Brain microvascular endothelial cell (primary cell): ENCODE measurements at regions not wholly inside any gene's neighbourhood (a gene's known extent, or its start where the extent isn't known, plus 50 kb on each side); places are given as distances from the start of the nearest gene placed in this dataset.

Experiments used
- DNase-seq: peaks from one replicate; pipeline ENCODE4 v3.0.0-alpha.2; 2020
- H3K27ac ChIP-seq: fragments of 250-450 bp; sonication (Bioruptor Pico); 2 replicates; pipeline ENCODE4 v1.5.1; 2020; ENCODE audit warnings: mild to moderate bottlenecking, moderate library complexity
- H3K27me3 ChIP-seq: fragments of 250-450 bp; sonication (Bioruptor Pico); replicated peaks from 2 replicates; pipeline ENCODE4 v1.5.1; 2020; ENCODE audit warnings: mild to moderate bottlenecking
- H3K36me3 ChIP-seq: fragments of 250-450 bp; sonication (Bioruptor Pico); replicated peaks from 2 replicates; pipeline ENCODE4 v1.5.1; 2020; ENCODE audit warnings: mild to moderate bottlenecking
- H3K4me3 ChIP-seq: 2 replicates; pipeline ENCODE4 v1.5.1; 2011; ENCODE audit warnings: low read depth, mild to moderate bottlenecking, control low read depth, low read length, moderate library complexity
- CTCF ChIP-seq: IDR thresholded peaks from 2 replicates; pipeline ENCODE4 v1.5.1; 2011; ENCODE audit warnings: low read depth, mild to moderate bottlenecking, moderate library complexity, low read length, control low read depth, inconsistent platforms; ENCODE audit errors: missing control alignments
- in situ Hi-C: cut with HindIII; loops from 2 replicates; pipeline ENCODE4 v1.10.0; 2017; ENCODE audit warnings: low sequenced_read_pairs, low pct_ligation_motif_present

GRCh38 chr14:49008363-49008762 lies 577.8 kb downstream of the RPS29 start:
- in situ Hi-C loops: no loop called here
- Histone ChIP-seq H3K27me3 (no peaks in the 10 kb centered on the region), H3K27ac (no peak overlapping the region), H3K4me3 (no peak overlapping the region), H3K36me3 (no peaks in the 10 kb centered on the region)
- DNase-seq: no peak
- no peak for TF ChIP-seq CTCF

GRCh38 chr14:48991141-48991540 lies 595.0 kb downstream of the RPS29 start:
- Histone ChIP-seq H3K27ac (no peak overlapping the region), H3K4me3 (no peak overlapping the region), H3K27me3 (no peaks in the 10 kb centered on the region), H3K36me3 (no peaks in the 10 kb centered on the region)
- DNase-seq: no peak
- in situ Hi-C loops: no loop called here
- TF ChIP-seq CTCF: no peak

- no peak overlapping the region for H3K27ac ChIP-seq
- in situ Hi-C loops: no loop called here
- no peak for DNase-seq
- no peaks in the 10 kb centered on the region for H3K27me3 ChIP-seq
- no peaks in the 10 kb centered on the region for H3K36me3 ChIP-seq
- no peak overlapping the region for H3K4me3 ChIP-seq
- no peak for TF ChIP-seq CTCF
Observed at GRCh38 chr14:48983351-48983888, 602.8 kb downstream of the RPS29 start.

GRCh38 chr14:48974994-48975393 lies 611.2 kb downstream of the RPS29 start:
- no peak for TF ChIP-seq CTCF
- Histone ChIP-seq H3K27me3 (no peaks in the 10 kb centered on the region), H3K4me3 (no peak overlapping the region), H3K36me3 (no peaks in the 10 kb centered on the region), H3K27ac (no peak overlapping the region)
- in situ Hi-C loops: no loop called here
- DNase-seq: no peak

GRCh38 chr14:48973151-48973550 lies 613.0 kb downstream of the RPS29 start:
- in situ Hi-C loops: no loop called here
- H3K27ac ChIP-seq: no peak overlapping the region
- no peaks in the 10 kb centered on the region for H3K27me3 ChIP-seq
- H3K4me3 ChIP-seq: no peak overlapping the region
- peak; percentile 42 for DNase-seq
- no peaks in the 10 kb centered on the region for H3K36me3 ChIP-seq
- no peak for TF ChIP-seq CTCF

GRCh38 chr14:48970943-48971342 lies 615.2 kb downstream of the RPS29 start:
- no peaks in the 10 kb centered on the region for H3K27me3 ChIP-seq
- no peak overlapping the region for H3K27ac ChIP-seq
- H3K36me3 ChIP-seq: no peaks in the 10 kb centered on the region
- TF ChIP-seq CTCF: no peak
- peak; percentile 6 for DNase-seq
- no peak overlapping the region for H3K4me3 ChIP-seq
- in situ Hi-C loops: no loop called here
